Muscle of leg (tissue), 3 donors: ENCODE measurements at regions not wholly inside any gene's neighbourhood (a gene's known extent, or its start where the extent isn't known, plus 50 kb on each side); places are given as distances from the start of the nearest gene placed in this dataset.

Source experiments
- DNase-seq: peaks from one replicate; pipeline ENCODE4 v3.0.0; 2013
- H3K27ac ChIP-seq: one replicate; pipeline ENCODE4 v1.5.1; 2013; ENCODE audit warnings: mild to moderate bottlenecking, low read length, control low read depth
- H3K27me3 ChIP-seq: one replicate; pipeline ENCODE4 v1.6.1; 2013; ENCODE audit warnings: low read length; ENCODE audit not compliant: control insufficient read depth, insufficient read depth
- H3K36me3 ChIP-seq: one replicate; pipeline ENCODE4 v1.6.1; 2013; ENCODE audit warnings: low read length; ENCODE audit not compliant: control insufficient read depth, insufficient read depth
- H3K4me1 ChIP-seq: one replicate; pipeline ENCODE4 v1.6.1; 2013; ENCODE audit warnings: low read length; ENCODE audit not compliant: control insufficient read depth, insufficient read depth
- H3K4me3 ChIP-seq: one replicate; pipeline ENCODE4 v1.5.1; 2013; ENCODE audit warnings: low read length, control low read depth
- H3K9me3 ChIP-seq: replicated peaks from 2 replicates; pipeline ENCODE4 v1.6.1; 2013; ENCODE audit warnings: low read depth, low read length; ENCODE audit not compliant: control insufficient read depth
- WGBS: methylation state at CpG from one replicate; pipeline ENCODE4 v1.1.5; 2013; ENCODE audit warnings: missing lambda C conversion rate; ENCODE audit not compliant: insufficient coverage; 5-methylcytosine and 5-hydroxymethylcytosine counted together

- Histone ChIP-seq H3K4me3 (no peak overlapping the region), H3K9me3 (no peaks in the 10 kb centered on the region), H3K36me3 (no peaks in the 10 kb centered on the region), H3K27me3 (no peaks in the 10 kb centered on the region), H3K27ac (no peak overlapping the region), H3K4me1 (no peaks in the 10 kb centered on the region)
- WGBS = 50% methylated on average over 1 of the region's 8 CpGs
- DNase-seq = no peak
Measured at GRCh38 chr6:14851281-14851680, 394.6 kb upstream of the JARID2 start.

- Histone ChIP-seq H3K9me3 (no peaks in the 10 kb centered on the region), H3K4me1 (no peaks in the 10 kb centered on the region), H3K27ac (no peak overlapping the region), H3K4me3 (no peak overlapping the region), H3K36me3 (no peaks in the 10 kb centered on the region), H3K27me3 (no peaks in the 10 kb centered on the region)
- 82% methylated on average over 2 of the region's 5 CpGs for WGBS
- no peak for DNase-seq
Measured at GRCh38 chr6:14852375-14852774, 393.5 kb upstream of the JARID2 start.

GRCh38 chr6:14856177-14856576 lies 389.7 kb upstream of the JARID2 start:
- WGBS = 77% methylated on average over 7 of the region's 7 CpGs
- Histone ChIP-seq H3K27me3 (no peaks in the 10 kb centered on the region), H3K27ac (no peak overlapping the region), H3K4me1 (no peaks in the 10 kb centered on the region), H3K36me3 (no peaks in the 10 kb centered on the region), H3K4me3 (no peak overlapping the region), H3K9me3 (no peaks in the 10 kb centered on the region)
- DNase-seq = peak; percentile 37

- DNase-seq = no peak
- Histone ChIP-seq H3K36me3 (no peaks in the 10 kb centered on the region), H3K4me1 (no peaks in the 10 kb centered on the region), H3K4me3 (no peak overlapping the region), H3K9me3 (no peaks in the 10 kb centered on the region), H3K27ac (no peak overlapping the region), H3K27me3 (no peaks in the 10 kb centered on the region)
- WGBS = 90% methylated on average over 7 of the region's 9 CpGs
Measured at GRCh38 chr6:14857001-14857400, 388.9 kb upstream of the JARID2 start.

- Histone ChIP-seq H3K27me3 (no peaks in the 10 kb centered on the region), H3K36me3 (no peaks in the 10 kb centered on the region), H3K4me1 (no peaks in the 10 kb centered on the region), H3K4me3 (no peak overlapping the region), H3K27ac (no peak overlapping the region), H3K9me3 (no peaks in the 10 kb centered on the region)
- 80% methylated on average over 7 of the region's 16 CpGs for WGBS
- DNase-seq = no peak
Measured at GRCh38 chr6:14857501-14857900, 388.4 kb upstream of the JARID2 start.

GRCh38 chr6:14858808-14859207 lies 387.1 kb upstream of the JARID2 start:
- Histone ChIP-seq H3K4me1 (no peaks in the 10 kb centered on the region), H3K4me3 (no peak overlapping the region), H3K27ac (no peak overlapping the region), H3K27me3 (no peaks in the 10 kb centered on the region), H3K9me3 (no peaks in the 10 kb centered on the region), H3K36me3 (no peaks in the 10 kb centered on the region)
- peak; percentile 73 for DNase-seq
- WGBS = no CpG with 5 or more reads among the region's 4 CpGs

- H3K9me3 ChIP-seq = no peaks in the 10 kb centered on the region
- WGBS = no CpG with 5 or more reads among the region's 2 CpGs
- H3K4me3 ChIP-seq = no peak overlapping the region
- no peak overlapping the region for H3K27ac ChIP-seq
- no peaks in the 10 kb centered on the region for H3K27me3 ChIP-seq
- H3K36me3 ChIP-seq = no peaks in the 10 kb centered on the region
- H3K4me1 ChIP-seq = peaks cover 3% of the 10 kb centered on the region
- DNase-seq = no peak
Measured at GRCh38 chr6:14860774-14861173, 385.1 kb upstream of the JARID2 start.

- Histone ChIP-seq H3K27ac (no peak overlapping the region), H3K4me3 (no peak overlapping the region), H3K36me3 (no peaks in the 10 kb centered on the region), H3K27me3 (no peaks in the 10 kb centered on the region), H3K4me1 (peaks cover 3% of the 10 kb centered on the region), H3K9me3 (no peaks in the 10 kb centered on the region)
- 75% methylated on average over 2 of the region's 4 CpGs for WGBS
- DNase-seq = no peak
Measured at GRCh38 chr6:14861491-14861943, 384.4 kb upstream of the JARID2 start.

GRCh38 chr6:14862845-14863244 lies 383.0 kb upstream of the JARID2 start:
- no peak for DNase-seq
- H3K9me3 ChIP-seq = no peaks in the 10 kb centered on the region
- WGBS = 71% methylated on average over 2 of the region's 3 CpGs
- H3K36me3 ChIP-seq = no peaks in the 10 kb centered on the region
- peaks cover 3% of the 10 kb centered on the region for H3K4me1 ChIP-seq
- no peak overlapping the region for H3K4me3 ChIP-seq
- no peaks in the 10 kb centered on the region for H3K27me3 ChIP-seq
- H3K27ac ChIP-seq = no peak overlapping the region

GRCh38 chr6:14863902-14864850 lies 381.7 kb upstream of the JARID2 start:
- no peak overlapping the region for H3K27ac ChIP-seq
- peaks cover 3% of the 10 kb centered on the region for H3K4me1 ChIP-seq
- no peak overlapping the region for H3K4me3 ChIP-seq
- no peaks in the 10 kb centered on the region for H3K27me3 ChIP-seq
- H3K36me3 ChIP-seq = no peaks in the 10 kb centered on the region
- peak; percentile 34 for DNase-seq
- WGBS = 52% methylated on average over 10 of the region's 14 CpGs
- H3K9me3 ChIP-seq = no peaks in the 10 kb centered on the region
